SK-N-MC (cell line): ENCODE measurements at regions not wholly inside any gene's neighbourhood (a gene's known extent, or its start where the extent isn't known, plus 50 kb on each side); places are given as distances from the start of the nearest gene placed in this dataset.

Experiments
- EZH2 ChIP-seq: fragments of 200-600 bp; sonication (generic); IDR thresholded peaks from one replicate; pipeline ENCODE4 v1.6.1; 2017; ENCODE audit warnings: antibody characterized with exemption
- POLR2AphosphoS5 ChIP-seq: IDR thresholded peaks from 2 replicates; pipeline ENCODE4 v1.6.1; 2012; ENCODE audit warnings: mild to moderate bottlenecking, low read depth, low read length, borderline replicate concordance

- TF ChIP-seq POLR2AphosphoS5: no peak
- TF ChIP-seq EZH2: no peak
These were observed 227.2 kb downstream of the CNTN3 start for GRCh38 chr3:74387111-74387735.
